IPS-NIHi7 (cell line): ENCODE measurements at regions not wholly inside any gene's neighbourhood (a gene's known extent, or its start where the extent isn't known, plus 50 kb on each side); places are given as distances from the start of the nearest gene placed in this dataset.

Experiments
- DNase-seq: peaks from one replicate; pipeline ENCODE4 v3.0.0; 2012; ENCODE audit warnings: mixed read lengths; ENCODE audit errors: extremely low spot score

- no peak for DNase-seq
Measured at GRCh38 chr17:69605571-69605970, 191.1 kb downstream of the MAP2K6 start.

GRCh38 chr17:69606142-69606800 lies 191.8 kb downstream of the MAP2K6 start:
- DNase-seq: no peak

- peak; percentile 77 for DNase-seq
Measured at GRCh38 chr17:69607162-69607834, 192.8 kb downstream of the MAP2K6 start.

- no peak for DNase-seq
Measured at GRCh38 chr17:69608141-69608540, 193.6 kb downstream of the MAP2K6 start.

DNA sequence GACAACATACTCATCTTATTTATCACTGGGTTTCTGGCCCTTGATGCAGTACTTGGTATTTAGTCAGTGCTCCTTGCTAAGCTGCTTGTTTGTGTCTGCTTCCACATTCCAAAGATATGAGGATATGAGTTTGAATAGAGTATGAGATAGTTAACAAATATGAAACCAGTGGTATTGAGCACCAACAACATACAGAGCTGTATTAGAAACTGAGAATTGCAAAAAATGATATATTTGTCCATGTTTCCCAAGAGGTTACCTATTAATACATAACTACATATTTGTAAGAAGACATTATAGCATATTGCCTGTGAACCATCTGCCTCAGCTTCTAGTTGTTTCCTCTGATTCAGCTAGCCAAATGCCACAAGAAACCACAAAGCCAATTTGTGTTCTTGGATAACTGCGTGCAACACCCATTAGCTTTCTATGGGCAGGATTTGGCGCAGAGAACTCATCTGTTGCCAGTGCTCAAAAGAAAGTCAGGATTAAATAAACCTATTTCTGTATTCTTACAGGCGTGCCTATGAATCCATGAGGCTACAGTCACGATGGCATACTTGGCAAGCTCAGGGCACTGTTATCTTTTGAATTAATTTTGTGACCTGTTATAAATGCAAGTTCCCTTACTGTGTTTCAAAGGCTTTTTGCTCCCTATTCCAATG lies 194.4 kb downstream of the MAP2K6 start:
- no peak for DNase-seq

- DNase-seq: peak; percentile 59
Measured at GRCh38 chr17:69609473-69610305, 195.2 kb downstream of the MAP2K6 start.

- no peak for DNase-seq
Measured at GRCh38 chr17:69620363-69620762, 205.9 kb downstream of the MAP2K6 start.

DNA sequence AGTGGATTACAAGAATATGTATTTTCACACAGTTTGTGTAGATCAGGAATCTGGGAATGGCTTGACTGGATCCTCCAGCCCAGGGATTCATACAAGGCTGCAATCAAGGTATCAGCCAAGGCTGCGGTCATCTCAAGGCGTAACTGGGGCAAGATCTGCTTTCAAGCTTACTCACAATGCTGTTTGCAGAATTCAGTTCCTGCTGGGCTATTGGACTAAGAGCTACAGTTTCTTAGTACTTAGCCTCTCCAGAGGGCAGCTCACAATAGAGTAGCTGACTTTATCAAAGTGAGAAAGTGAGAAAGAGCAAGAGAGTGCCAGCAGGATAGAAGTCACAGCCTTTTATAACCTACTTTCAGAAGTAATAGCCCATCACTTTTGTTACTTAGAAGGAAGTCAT lies 211.0 kb downstream of the MAP2K6 start:
- no peak for DNase-seq

GRCh38 chr17:69630056-69630635 lies 215.6 kb downstream of the MAP2K6 start:
- no peak for DNase-seq

GRCh38 chr17:69634844-69635243 lies 220.3 kb downstream of the MAP2K6 start:
- no peak for DNase-seq

DNA sequence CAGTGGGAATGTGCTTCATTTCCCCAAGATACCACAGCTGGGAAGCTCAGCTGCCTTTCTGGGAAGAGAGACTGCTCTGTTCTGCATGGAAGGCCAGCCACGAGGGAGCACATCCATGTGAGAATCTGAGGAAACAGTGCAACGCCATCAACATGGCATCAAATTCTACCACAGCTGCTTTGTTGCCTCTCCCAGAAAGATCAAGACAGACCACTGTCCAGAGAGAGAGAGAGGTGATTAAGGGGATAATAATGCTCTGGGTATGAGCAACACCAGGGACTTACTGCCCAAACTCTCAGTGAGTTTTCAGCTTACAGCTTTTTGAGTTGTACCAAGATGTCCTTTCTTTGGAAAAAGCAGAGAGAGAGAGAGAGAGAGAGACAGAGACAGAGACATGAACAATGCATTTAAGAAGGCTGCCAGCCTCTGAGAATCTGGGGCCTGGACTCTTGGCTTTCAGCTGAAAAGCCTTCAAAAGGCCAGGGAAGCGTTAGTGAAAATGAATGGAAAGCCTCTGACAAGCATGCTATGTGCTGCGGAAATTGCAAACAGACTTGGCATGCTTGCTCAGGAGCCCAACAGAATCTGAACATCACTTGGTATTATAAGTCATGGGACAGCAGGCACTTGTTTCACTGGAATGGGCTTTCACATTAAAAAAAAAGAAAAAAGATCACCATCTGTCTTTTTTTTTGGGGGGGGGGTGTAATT lies 223.1 kb downstream of the MAP2K6 start:
- no peak for DNase-seq

DNA sequence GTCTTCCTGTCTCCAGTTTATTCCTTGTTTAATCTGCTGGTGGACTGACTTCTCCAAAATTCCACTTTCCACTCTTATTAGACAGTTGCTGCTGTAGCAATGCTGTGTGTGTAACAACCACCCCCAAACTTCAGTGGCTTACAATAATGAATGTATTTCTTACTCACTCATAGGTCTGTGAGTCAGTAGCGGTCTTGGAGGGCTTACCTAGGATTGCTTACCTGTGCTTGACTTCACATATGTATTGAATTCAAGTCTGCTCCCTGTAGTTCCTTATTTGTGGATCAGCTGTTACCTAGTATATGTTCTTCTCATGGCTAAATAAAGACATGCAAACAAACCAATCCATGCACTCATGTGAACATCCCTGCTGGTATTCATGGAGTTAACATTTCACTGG lies 224.6 kb downstream of the MAP2K6 start:
- DNase-seq: no peak

- DNase-seq: no peak
Measured at GRCh38 chr17:69640073-69640472, 225.6 kb downstream of the MAP2K6 start.

- no peak for DNase-seq
Measured at GRCh38 chr17:69643686-69644085, 229.2 kb downstream of the MAP2K6 start.

- no peak for DNase-seq
Measured at GRCh38 chr17:69646729-69647128, 232.2 kb downstream of the MAP2K6 start.

- no peak for DNase-seq
Measured at GRCh38 chr17:69650881-69651280, 236.4 kb downstream of the MAP2K6 start.

DNA sequence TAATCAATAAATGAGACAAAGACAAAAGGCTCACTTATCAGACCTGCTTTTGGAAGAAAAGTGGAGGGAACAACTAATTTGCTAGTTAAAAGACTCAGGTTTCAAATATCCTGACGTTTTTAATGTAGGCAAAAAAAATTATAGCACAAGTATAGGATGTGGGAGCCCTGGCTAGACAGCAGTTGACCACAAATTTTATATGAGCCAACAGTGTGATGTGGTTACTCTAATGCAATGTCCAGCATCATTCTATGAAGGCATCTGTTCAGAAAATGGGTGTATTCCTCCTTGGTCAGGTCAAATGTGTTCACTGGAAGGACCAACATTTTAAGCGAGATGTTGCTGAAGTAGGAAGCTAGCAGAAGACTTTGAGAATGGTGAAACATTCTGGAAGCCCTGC lies 237.4 kb downstream of the MAP2K6 start:
- no peak for DNase-seq

DNA sequence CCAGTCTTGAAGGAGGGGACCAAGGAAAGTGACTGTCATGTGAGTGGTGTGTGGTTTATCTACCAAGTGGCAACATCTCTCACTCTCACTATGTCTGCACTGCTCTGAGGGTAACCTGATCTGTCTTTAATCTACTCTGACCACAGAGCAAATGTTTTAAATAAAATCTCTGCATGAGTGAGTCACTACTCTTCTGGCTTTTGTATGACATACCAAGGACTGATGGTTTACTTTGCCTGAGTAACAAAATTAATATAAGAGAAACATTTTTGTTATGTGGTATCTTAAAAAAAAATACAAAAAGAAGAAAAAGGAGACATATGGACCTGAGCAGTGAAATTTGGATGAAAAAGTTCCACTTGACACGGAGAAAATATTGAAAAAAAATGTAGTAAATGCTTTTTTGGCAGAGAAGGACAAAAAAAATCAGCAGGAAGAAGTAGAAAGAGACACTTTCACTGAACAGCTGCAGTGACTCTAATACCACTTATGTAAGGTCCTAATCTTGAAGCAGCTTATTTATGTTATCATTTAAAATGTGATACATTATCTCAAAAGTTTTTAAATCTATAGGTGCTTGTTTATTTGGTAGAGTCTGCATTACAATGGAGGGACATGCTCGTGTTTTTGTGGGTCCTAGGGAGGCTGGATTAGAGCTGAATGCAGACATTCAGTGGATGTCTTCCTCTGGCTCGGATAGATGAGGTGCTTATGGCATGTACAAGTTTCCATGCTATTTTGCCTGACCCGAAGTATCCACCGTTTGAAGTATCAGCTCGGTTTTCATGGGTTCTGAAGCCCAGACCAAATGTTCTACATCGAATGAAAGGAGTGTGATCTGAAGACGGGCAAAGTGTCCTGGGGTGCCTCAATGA lies 240.7 kb downstream of the MAP2K6 start:
- DNase-seq: no peak

DNA sequence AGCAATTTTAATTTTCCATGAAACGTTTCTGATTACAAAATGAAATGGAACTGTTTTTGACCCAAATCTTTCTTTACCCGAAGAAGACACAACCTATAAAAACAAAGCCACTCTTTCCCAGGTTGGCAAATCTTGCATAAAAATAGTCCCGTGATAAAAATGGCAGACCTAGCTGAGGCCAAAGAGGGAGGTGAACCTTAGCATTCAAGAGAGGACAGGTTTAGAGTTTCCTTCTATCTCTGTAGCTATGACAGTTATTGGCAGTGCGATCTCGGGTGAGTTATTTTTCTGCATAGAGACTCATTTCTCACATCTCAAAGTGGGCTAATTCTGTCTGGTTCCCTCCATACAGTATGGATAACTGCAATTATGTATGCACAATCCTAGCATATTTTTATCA lies 241.4 kb downstream of the MAP2K6 start:
- no peak for DNase-seq
